HCT116 (cell line): ENCODE measurements at regions not wholly inside any gene's neighbourhood (a gene's known extent, or its start where the extent isn't known, plus 50 kb on each side); places are given as distances from the start of the nearest gene placed in this dataset.

Experiments used
- ATAC-seq: fragments of 200-7000 bp; cut with Tn5 transposase; 2 replicates; pipeline ENCODE4 v1.9.1; 2020; ENCODE audit warnings: mild to moderate bottlenecking, moderate library complexity
- BruUV-seq: library from RNA; stranded (reverse); fragments of 400-500 nt; replicated peaks from 2 replicates; lab custom pipeline; 2021; lab: Mats Ljungman, UMichigan
- CTCF ChIA-PET: fragments of 300-600 bp; sonication (Branson Sonifier 250); formaldehyde crosslinking; loops from one replicate; lab custom pipeline; 2021; ENCODE audit warnings: antibody characterized with exemption; lab: Charles Lee
- POLR2A ChIA-PET: fragments of 300-600, 350-600 bp; sonication (Branson Sonifier 250); formaldehyde crosslinking; loops from one replicate; lab custom pipeline; 2021; ENCODE audit warnings: antibody characterized with exemption; lab: Charles Lee
- RAD21 ChIA-PET, 2 experiments: fragments of 300-600 bp; sonication (Branson Sonifier 250); formaldehyde crosslinking; loops; one replicate each; lab custom pipeline; 2023; ENCODE audit warnings: low total read pairs in 2 of 2; ENCODE audit not compliant: uncharacterized antibody in 2 of 2, unreplicated experiment in 2 of 2, low non-redundant PET in 1 of 2; lab: Charles Lee
- DNase-seq: peaks from one replicate; pipeline ENCODE4 v3.0.0-alpha.2; 2010; ENCODE audit warnings: low read depth, low spot score
- H2AFZ ChIP-seq: fragments of 200-600 bp; shearing (Covaris generic), sonication (generic); 2 replicates; pipeline ENCODE4 v1.6.1; 2017; ENCODE audit warnings: low read depth, mixed run types, mixed read lengths, antibody characterized with exemption, low read length; ENCODE audit not compliant: poor library complexity, severe bottlenecking
- H3K27ac ChIP-seq: 2 replicates; pipeline ENCODE4 v1.5.1; 2012; ENCODE audit warnings: low read depth, low read length
- H3K27me3 ChIP-seq: fragments of 200-600 bp; sonication (generic); 2 replicates; pipeline ENCODE4 v1.6.1; 2016; ENCODE audit warnings: mixed run types, low read length, mixed read lengths; ENCODE audit not compliant: insufficient read depth
- H3K36me3 ChIP-seq, 2 experiments: fragments of 200-500 bp in 1 of 2; fragments of 200-600 bp in 1 of 2; sonication (Bioruptor generic) in 1 of 2; sonication (generic) in 1 of 2; 2 replicates each; pipeline versions ENCODE4 v1.5.1 to v1.6.1; 2014 to 2016; ENCODE audit warnings: low read length in 2 of 2, inconsistent platforms in 1 of 2, mixed read lengths in 1 of 2, mixed run types in 1 of 2; ENCODE audit not compliant: insufficient read depth in 2 of 2, control insufficient read depth in 1 of 2
- H3K4me1 ChIP-seq, 2 experiments: fragments of 200-600 bp in 1 of 2; sonication (generic) in 1 of 2; 2 replicates each; pipeline versions ENCODE4 v1.5.1 to v1.6.1; 2012 to 2017; ENCODE audit warnings: low read length in 2 of 2, inconsistent platforms in 1 of 2, mild to moderate bottlenecking in 1 of 2, mixed read lengths in 1 of 2, mixed run types in 1 of 2, moderate library complexity in 1 of 2; ENCODE audit not compliant: insufficient read depth in 2 of 2, control insufficient read depth in 1 of 2
- H3K4me2 ChIP-seq: fragments of 200-600 bp; sonication (generic); 2 replicates; pipeline ENCODE4 v1.6.1; 2017; ENCODE audit warnings: mixed run types, low read length, mixed read lengths
- H3K4me3 ChIP-seq, 2 experiments: fragments of 200-600 bp in 1 of 2; sonication (generic) in 1 of 2; replicated peaks in 1 of 2; 2 replicates each; pipeline ENCODE4 v1.5.1; 2011 to 2016; ENCODE audit warnings: low read length in 2 of 2, control low read depth in 1 of 2, low read depth in 1 of 2, mild to moderate bottlenecking in 1 of 2, mixed read lengths in 1 of 2, mixed run types in 1 of 2
- H3K79me2 ChIP-seq: fragments of 200-600 bp; sonication (generic); 2 replicates; pipeline ENCODE4 v1.6.1; 2017; ENCODE audit warnings: mild to moderate bottlenecking, mixed run types, low read length, moderate library complexity, mixed read lengths; ENCODE audit not compliant: insufficient read depth
- H3K9ac ChIP-seq: fragments of 200-600 bp; sonication (generic); 2 replicates; pipeline ENCODE4 v1.6.1; 2016; ENCODE audit warnings: low read length, mixed read lengths
- H3K9me2 ChIP-seq: fragments of 200-600 bp; sonication (generic), shearing (Covaris generic); 2 replicates; pipeline ENCODE4 v1.6.1; 2017; ENCODE audit warnings: mixed run types, mild to moderate bottlenecking, moderate library complexity; ENCODE audit not compliant: insufficient read depth
- H3K9me3 ChIP-seq, 2 experiments: fragments of 200-500 bp in 1 of 2; fragments of 200-600 bp in 1 of 2; sonication (Bioruptor generic) in 1 of 2; sonication (generic) in 1 of 2; 2 replicates each; pipeline ENCODE4 v1.6.1; 2014 to 2017; ENCODE audit warnings: low read length in 2 of 2, mixed read lengths in 2 of 2, inconsistent platforms in 1 of 2, low read depth in 1 of 2, mild to moderate bottlenecking in 1 of 2, mixed run types in 1 of 2, moderate library complexity in 1 of 2; ENCODE audit not compliant: control insufficient read depth in 1 of 2, insufficient read depth in 1 of 2
- H4K20me1 ChIP-seq: fragments of 200-600 bp; sonication (generic), shearing (Covaris generic); 2 replicates; pipeline ENCODE4 v1.6.1; 2017; ENCODE audit warnings: mixed run types, mild to moderate bottlenecking, moderate library complexity; ENCODE audit not compliant: insufficient read depth
- CBX3 ChIP-seq: IDR thresholded peaks from 2 replicates; pipeline ENCODE4 v1.6.1; 2012; ENCODE audit warnings: low read depth
- EZH2 ChIP-seq: fragments of 200-600 bp; sonication (generic); IDR thresholded peaks from 2 replicates; pipeline ENCODE4 v1.6.1; 2017; ENCODE audit warnings: antibody characterized with exemption, mixed run types
- JUND ChIP-seq: IDR thresholded peaks from 2 replicates; pipeline ENCODE4 v1.6.1; 2012
- POLR2A ChIP-seq: IDR thresholded peaks from 2 replicates; pipeline ENCODE4 v1.7.0; 2011; ENCODE audit warnings: borderline replicate concordance; ENCODE audit not compliant: insufficient read depth, insufficient read length; ENCODE audit errors: extremely low read depth
- RAD21 ChIP-seq: IDR thresholded peaks from 2 replicates; pipeline ENCODE4 v1.6.1; 2012; ENCODE audit warnings: low read depth, mild to moderate bottlenecking
- SIN3A ChIP-seq: IDR thresholded peaks from 2 replicates; pipeline ENCODE4 v1.6.1; 2012; ENCODE audit warnings: low read depth
- SRF ChIP-seq: IDR thresholded peaks from 2 replicates; pipeline ENCODE4 v1.6.1; 2012; ENCODE audit warnings: low read depth
- TCF7L2 ChIP-seq: IDR thresholded peaks from 2 replicates; pipeline ENCODE4 v1.7.0; 2011; ENCODE audit warnings: borderline replicate concordance, inconsistent platforms; ENCODE audit not compliant: insufficient read depth, insufficient read length; ENCODE audit errors: extremely low read depth
- YY1 ChIP-seq: IDR thresholded peaks from 2 replicates; pipeline ENCODE4 v1.6.1; 2011; ENCODE audit warnings: low read length, low read depth, moderate library complexity, mild to moderate bottlenecking; ENCODE audit not compliant: insufficient replicate concordance; ENCODE audit errors: extremely low read depth
- intact Hi-C: fragments of 100-400 bp; cut with micrococcal nuclease; formaldehyde crosslinking; loops from 2 replicates; pipeline ENCODE4 v1.10.0; 2022
- TF ChIP-seq, protein P1 (sequence below): IDR thresholded peaks from 2 replicates; pipeline ENCODE4 v1.6.1; 2011; ENCODE audit warnings: mild to moderate bottlenecking, low read length, moderate library complexity; ENCODE audit not compliant: insufficient replicate concordance; ENCODE audit errors: extremely low read depth
- TF ChIP-seq, protein P2 (sequence below), 3 experiments: fragments of 200-600 bp in 1 of 3; sonication (generic) in 1 of 3; IDR thresholded peaks in 2 of 3; conservative IDR thresholded peaks in 1 of 3; 2 replicates each; pipeline ENCODE4 v1.5.1; 2012 to 2017; ENCODE audit warnings: low read depth in 2 of 3, low read length in 2 of 3, antibody characterized with exemption in 1 of 3, borderline replicate concordance in 1 of 3, control low read depth in 1 of 3, mild to moderate bottlenecking in 1 of 3, mixed read lengths in 1 of 3, mixed run types in 1 of 3, moderate library complexity in 1 of 3; ENCODE audit not compliant: insufficient read depth in 1 of 3

DNA sequence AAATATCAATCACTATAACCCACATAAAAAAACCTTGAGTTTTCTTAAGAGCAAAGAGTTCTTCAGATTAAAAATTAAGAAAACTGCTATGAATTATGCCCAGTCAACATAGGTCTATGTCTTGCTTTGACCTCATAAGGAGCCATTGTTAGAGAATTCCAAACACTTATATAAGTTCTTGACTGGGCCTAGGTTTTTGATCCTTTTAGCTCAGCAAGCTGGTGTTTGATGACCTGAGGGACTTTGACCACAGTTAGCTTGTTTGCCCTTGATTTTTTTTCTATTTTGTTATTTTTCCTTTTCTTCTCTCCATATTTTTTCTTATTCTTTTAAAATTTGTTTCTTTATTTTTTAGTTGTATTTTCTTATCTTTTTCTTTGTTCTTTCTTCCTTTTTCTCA is 122.3 kb downstream of the RHOU start:
- peaks cover 29 to 38% of the 10 kb centered on the region in 2 experiments for H3K4me1 ChIP-seq
- intact Hi-C loops: loop anchor here (10.0 kb wide), 1 partner anchor 113 kb away; no protein-coding TSS in a partner anchor
- no peak overlapping the region for H3K27ac ChIP-seq
- no peak for TF ChIP-seq JUND
- TF ChIP-seq YY1: no peak
- no peak for TF ChIP-seq SIN3A
- no peak for TF ChIP-seq SRF
- TF ChIP-seq, protein P1, sequence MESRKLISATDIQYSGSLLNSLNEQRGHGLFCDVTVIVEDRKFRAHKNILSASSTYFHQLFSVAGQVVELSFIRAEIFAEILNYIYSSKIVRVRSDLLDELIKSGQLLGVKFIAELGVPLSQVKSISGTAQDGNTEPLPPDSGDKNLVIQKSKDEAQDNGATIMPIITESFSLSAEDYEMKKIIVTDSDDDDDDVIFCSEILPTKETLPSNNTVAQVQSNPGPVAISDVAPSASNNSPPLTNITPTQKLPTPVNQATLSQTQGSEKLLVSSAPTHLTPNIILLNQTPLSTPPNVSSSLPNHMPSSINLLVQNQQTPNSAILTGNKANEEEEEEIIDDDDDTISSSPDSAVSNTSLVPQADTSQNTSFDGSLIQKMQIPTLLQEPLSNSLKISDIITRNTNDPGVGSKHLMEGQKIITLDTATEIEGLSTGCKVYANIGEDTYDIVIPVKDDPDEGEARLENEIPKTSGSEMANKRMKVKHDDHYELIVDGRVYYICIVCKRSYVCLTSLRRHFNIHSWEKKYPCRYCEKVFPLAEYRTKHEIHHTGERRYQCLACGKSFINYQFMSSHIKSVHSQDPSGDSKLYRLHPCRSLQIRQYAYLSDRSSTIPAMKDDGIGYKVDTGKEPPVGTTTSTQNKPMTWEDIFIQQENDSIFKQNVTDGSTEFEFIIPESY: no peak
- TF ChIP-seq, protein P2, sequence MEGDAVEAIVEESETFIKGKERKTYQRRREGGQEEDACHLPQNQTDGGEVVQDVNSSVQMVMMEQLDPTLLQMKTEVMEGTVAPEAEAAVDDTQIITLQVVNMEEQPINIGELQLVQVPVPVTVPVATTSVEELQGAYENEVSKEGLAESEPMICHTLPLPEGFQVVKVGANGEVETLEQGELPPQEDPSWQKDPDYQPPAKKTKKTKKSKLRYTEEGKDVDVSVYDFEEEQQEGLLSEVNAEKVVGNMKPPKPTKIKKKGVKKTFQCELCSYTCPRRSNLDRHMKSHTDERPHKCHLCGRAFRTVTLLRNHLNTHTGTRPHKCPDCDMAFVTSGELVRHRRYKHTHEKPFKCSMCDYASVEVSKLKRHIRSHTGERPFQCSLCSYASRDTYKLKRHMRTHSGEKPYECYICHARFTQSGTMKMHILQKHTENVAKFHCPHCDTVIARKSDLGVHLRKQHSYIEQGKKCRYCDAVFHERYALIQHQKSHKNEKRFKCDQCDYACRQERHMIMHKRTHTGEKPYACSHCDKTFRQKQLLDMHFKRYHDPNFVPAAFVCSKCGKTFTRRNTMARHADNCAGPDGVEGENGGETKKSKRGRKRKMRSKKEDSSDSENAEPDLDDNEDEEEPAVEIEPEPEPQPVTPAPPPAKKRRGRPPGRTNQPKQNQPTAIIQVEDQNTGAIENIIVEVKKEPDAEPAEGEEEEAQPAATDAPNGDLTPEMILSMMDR (IDR thresholded peaks at IDR 0.05 in 2 of 3, conservative IDR thresholded peaks at IDR 0.05 in 1 of 3; ENCODE audit: borderline replicate concordance in 1 of 3, insufficient read depth in 1 of 3, low read depth in 2 of 3, low read length in 2 of 3): no peak
- TF ChIP-seq CBX3: no peak
- TF ChIP-seq RAD21: no peak
- TF ChIP-seq POLR2A: no peak
- no peak for TF ChIP-seq TCF7L2
- no peak for TF ChIP-seq EZH2
- H3K36me3 ChIP-seq: no peaks in the 10 kb centered on the region
- DNase-seq (no peak), ATAC-seq (no peak)
- H2AFZ ChIP-seq: no peak overlapping the region
- no peak overlapping the region for H3K4me3 ChIP-seq
- no peaks in the 10 kb centered on the region for H3K9me2 ChIP-seq
- BruUV-seq: no TSS peak
- ChIA-PET POLR2A (no interaction called here), RAD21 (no interaction called here), CTCF (no interaction called here)
- H3K9me3 ChIP-seq: no peaks in the 10 kb centered on the region
- H3K79me2 ChIP-seq: no peaks in the 10 kb centered on the region
- peaks cover 9% of the 10 kb centered on the region; the same call in 1 of the 2 replicates for H3K27me3 ChIP-seq
- H3K9ac ChIP-seq: no peak overlapping the region
- no peaks in the 10 kb centered on the region for H4K20me1 ChIP-seq
- no peak overlapping the region for H3K4me2 ChIP-seq
